K562 (cell line): ENCODE measurements at regions not wholly inside any gene's neighbourhood (a gene's known extent, or its start where the extent isn't known, plus 50 kb on each side); places are given as distances from the start of the nearest gene placed in this dataset.

Experiments used
- ATAC-seq: fragments of 200-7000 bp; cut with Tn5 transposase; 3 replicates; pipeline ENCODE4 v1.9.1; 2020; ENCODE audit warnings: moderate library complexity
- BruUV-seq: library from RNA; stranded (reverse); fragments of 400-500 nt; replicated peaks from 2 replicates; lab custom pipeline; 2021; lab: Mats Ljungman, UMichigan
- CTCF ChIA-PET: fragments of 300-600 bp; formaldehyde crosslinking; extraction: SDS; loops from one replicate; lab custom pipeline; 2021; ENCODE audit warnings: low intra/inter-chr PET ratio; lab: Yijun Ruan, JAX
- POLR2A ChIA-PET: fragments of 300-600, 350-650 bp; sonication (Branson Sonifier 250); formaldehyde crosslinking; extraction: SDS; loops from one replicate; lab custom pipeline; 2021; ENCODE audit warnings: antibody characterized with exemption, inconsistent platforms; lab: Yijun Ruan, JAX
- DNase-seq, 4 experiments: peaks; one replicate each; pipeline versions ENCODE4 v3.0.0 to v3.0.0-alpha.2; 2011 to 2018; ENCODE audit warnings: low spot score in 3 of 4, mixed read lengths in 3 of 4; ENCODE audit errors: extremely low read depth in 1 of 4
- FAIRE-seq: peaks from 2 replicates; lab custom pipeline; 2011; peaks lifted over from hg19 to GRCh38; lab: Jason Lieb, UNC
- H2AFZ ChIP-seq: 2 replicates; pipeline ENCODE4 v1.6.0; 2011; ENCODE audit warnings: low read depth, low read length, control low read depth, inconsistent platforms
- H3K27ac ChIP-seq: fragments of 200-600 bp; 3 replicates; pipeline ENCODE4 v1.8.0; 2011; ENCODE audit warnings: low read depth, mild to moderate bottlenecking, control low read depth, inconsistent platforms, low read length, moderate library complexity, mixed read lengths; ENCODE audit errors: extremely low read depth
- H3K27me3 ChIP-seq, 2 experiments: fragments of 300-600 bp in 1 of 2; 2 replicates in 1 of 2; 3 replicates in 1 of 2; pipeline versions ENCODE4 v1.6.0 to v1.8.0; 2011; ENCODE audit warnings: inconsistent platforms in 2 of 2, low read length in 2 of 2, mild to moderate bottlenecking in 1 of 2, mixed read lengths in 1 of 2, moderate library complexity in 1 of 2; ENCODE audit not compliant: control insufficient read depth in 2 of 2, insufficient read depth in 2 of 2
- H3K36me3 ChIP-seq: fragments of 300-600 bp; 3 replicates; pipeline ENCODE4 v1.8.0; 2011; ENCODE audit warnings: mild to moderate bottlenecking, low read length, inconsistent platforms; ENCODE audit not compliant: control insufficient read depth, insufficient read depth
- H3K4me1 ChIP-seq, 2 experiments: fragments of 200-600 bp in 1 of 2; replicated peaks in 1 of 2; 2 replicates in 1 of 2; 3 replicates in 1 of 2; pipeline versions ENCODE4 v1.5.1 to v1.8.0; 2011; ENCODE audit warnings: inconsistent platforms in 2 of 2, low read length in 2 of 2, mild to moderate bottlenecking in 1 of 2, mixed read lengths in 1 of 2, moderate library complexity in 1 of 2; ENCODE audit not compliant: control insufficient read depth in 2 of 2, insufficient read depth in 2 of 2
- H3K4me2 ChIP-seq: 2 replicates; pipeline ENCODE4 v1.6.1; 2011; ENCODE audit warnings: low read length, control low read depth, inconsistent platforms, mixed read lengths; ENCODE audit not compliant: insufficient read depth
- H3K4me3 ChIP-seq: fragments of 200-600 bp; sonication (generic), shearing (Covaris generic); 2 replicates; pipeline ENCODE4 v1.5.1; 2016; ENCODE audit warnings: control low read depth, inconsistent platforms
- H3K79me2 ChIP-seq: fragments of 200-600 bp; 3 replicates; pipeline ENCODE4 v1.8.0; 2011; ENCODE audit warnings: low read length, inconsistent platforms; ENCODE audit not compliant: control insufficient read depth, insufficient read depth
- H3K9ac ChIP-seq, 2 experiments: 2 replicates each; pipeline versions ENCODE4 v1.6.0 to v1.6.1; 2011; ENCODE audit warnings: low read depth in 2 of 2, low read length in 2 of 2, control low read depth in 1 of 2, inconsistent platforms in 1 of 2, mild to moderate bottlenecking in 1 of 2, mixed read lengths in 1 of 2; ENCODE audit not compliant: insufficient read depth in 1 of 2
- H3K9me1 ChIP-seq: one replicate; pipeline ENCODE4 v1.6.0; 2011; ENCODE audit warnings: inconsistent platforms, mild to moderate bottlenecking, low read length, moderate library complexity; ENCODE audit not compliant: control insufficient read depth, insufficient read depth
- H3K9me3 ChIP-seq: replicated peaks from 2 replicates; pipeline ENCODE4 v1.5.1; 2011; ENCODE audit warnings: low read depth, low read length, inconsistent platforms; ENCODE audit not compliant: control insufficient read depth, insufficient read depth
- H4K20me1 ChIP-seq: replicated peaks from 2 replicates; pipeline ENCODE4 v1.6.1; 2011; ENCODE audit warnings: low read length, inconsistent platforms, mixed read lengths; ENCODE audit not compliant: control insufficient read depth, insufficient read depth
- CEBPB ChIP-seq: fragments of 450-650 bp; IDR thresholded peaks from 2 replicates; pipeline ENCODE4 v1.6.1; 2016; ENCODE audit warnings: missing genetic modification characterization, missing compliant biosample characterization
- EHMT2 ChIP-seq: fragments of 450-650 bp; IDR thresholded peaks from 2 replicates; pipeline ENCODE4 v1.6.1; 2018; ENCODE audit warnings: antibody characterized with exemption
- HOXB6 ChIP-seq: fragments of 250-450 bp; sonication (Bioruptor Pico); IDR thresholded peaks from 2 replicates; pipeline ENCODE4 v1.5.1; 2022; ENCODE audit warnings: mild to moderate bottlenecking, borderline replicate concordance
- KDM4B ChIP-seq, 2 experiments: fragments of 450-650 bp in 1 of 2; sonication (generic) in 1 of 2; IDR thresholded peaks; 2 replicates each; pipeline ENCODE4 v1.6.1; 2016 to 2017; ENCODE audit warnings: borderline replicate concordance in 2 of 2, antibody characterized with exemption in 1 of 2, low read depth in 1 of 2, mild to moderate bottlenecking in 1 of 2
- NR2F6 ChIP-seq: fragments of 450-650 bp; formaldehyde crosslinking; IDR thresholded peaks from 2 replicates; pipeline ENCODE4 v1.4.0; 2020; ENCODE audit warnings: mild to moderate bottlenecking
- PHB ChIP-seq: fragments of 250-450 bp; sonication (Bioruptor Pico); IDR thresholded peaks from 2 replicates; pipeline ENCODE4 v1.5.0; 2021
- PTBP1 ChIP-seq: fragments of 200-400 bp; formaldehyde crosslinking; IDR thresholded peaks from 2 replicates; pipeline ENCODE4 v1.6.1; 2017; ENCODE audit warnings: low read depth, low read length
- TGIF2 ChIP-seq: sonication (generic); formaldehyde crosslinking; IDR thresholded peaks from 2 replicates; pipeline ENCODE4 v1.8.1; 2022; ENCODE audit warnings: mild to moderate bottlenecking, missing genetic modification reagents, moderate library complexity
- XRCC3 ChIP-seq: fragments of 450-650 bp; IDR thresholded peaks from 2 replicates; pipeline ENCODE4 v1.6.1; 2017; ENCODE audit warnings: mild to moderate bottlenecking, moderate library complexity
- ZNF354B ChIP-seq: fragments of 250-450 bp; sonication (Bioruptor Pico); IDR thresholded peaks from 2 replicates; pipeline ENCODE4 v1.4.0; 2020
- WGBS: fragments of 100-300 bp; shearing (Covaris generic); methylation state at CpG from one replicate; pipeline ENCODE4 v1.1.6; 2016; ENCODE audit warnings: low coverage, mixed read lengths; ENCODE audit not compliant: insufficient coverage; ENCODE audit errors: missing lambda C conversion rate; 5-methylcytosine and 5-hydroxymethylcytosine counted together
- in situ Hi-C: fragments of 300-500 bp; cut with MboI; formaldehyde crosslinking; loops from 4 replicates; pipeline ENCODE4 v1.15.0; 2018; ENCODE audit warnings: inconsistent platforms, mixed read lengths
- intact Hi-C: fragments of 100-400 bp; cut with micrococcal nuclease; formaldehyde crosslinking; loops from 2 replicates; pipeline ENCODE4 v1.14.2; 2022
- TF ChIP-seq, protein P1 (sequence below): sonication (generic); formaldehyde crosslinking; IDR thresholded peaks from 2 replicates; pipeline ENCODE4 v1.8.0; 2022; ENCODE audit warnings: mild to moderate bottlenecking, low read depth, missing genetic modification reagents
- TF ChIP-seq, protein P2 (sequence below): fragments of 450-650 bp; formaldehyde crosslinking; IDR thresholded peaks from 2 replicates; pipeline ENCODE4 v1.4.0; 2020; ENCODE audit warnings: mild to moderate bottlenecking, moderate library complexity
- TF ChIP-seq, protein P3 (sequence below): fragments of 250-450 bp; sonication (Bioruptor Pico); IDR thresholded peaks from 2 replicates; pipeline ENCODE4 v1.4.0; 2020
- TF ChIP-seq, protein P4 (sequence below): sonication (generic); formaldehyde crosslinking; IDR thresholded peaks from 2 replicates; pipeline ENCODE4 v1.8.0; 2022; ENCODE audit warnings: missing genetic modification reagents, mild to moderate bottlenecking, borderline replicate concordance

DNA sequence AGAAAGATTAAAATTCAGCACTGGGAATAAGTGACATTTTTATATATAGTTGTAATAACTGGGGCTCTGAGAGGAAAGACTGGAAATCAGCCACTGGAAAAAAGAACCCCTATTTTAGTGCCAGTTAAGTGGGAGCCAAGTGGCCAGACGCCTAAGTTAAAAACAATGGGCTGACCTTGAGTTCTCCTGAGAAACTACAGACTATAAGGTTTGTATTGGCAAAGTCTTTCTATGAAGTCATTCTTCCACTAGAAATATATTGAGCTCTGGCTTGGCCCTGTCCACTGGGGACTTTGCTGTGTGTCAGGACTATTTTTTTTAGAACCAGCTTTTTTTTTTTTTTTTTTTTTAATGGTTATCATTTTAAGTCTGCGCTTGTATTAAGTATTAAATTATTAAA, 210.6 kb upstream of the FZD8 start:
- no peaks in the 10 kb centered on the region for H3K36me3 ChIP-seq
- H3K4me3 ChIP-seq, result no peak overlapping the region
- POLR2A ChIA-PET, result no interaction called here
- no peak overlapping the region for H3K27ac ChIP-seq
- no peaks in the 10 kb centered on the region for H3K4me1 ChIP-seq
- H3K4me2 ChIP-seq, result no peak overlapping the region
- in situ Hi-C loops (no loop called here), intact Hi-C loops (no loop called here)
- no peaks in the 10 kb centered on the region for H3K9me1 ChIP-seq
- no peaks in the 10 kb centered on the region for H3K79me2 ChIP-seq
- FAIRE-seq, result no peak
- H3K27me3 ChIP-seq, result no peaks in the 10 kb centered on the region
- CTCF ChIA-PET, result no interaction called here
- DNase-seq, result no peak
- H3K9me3 ChIP-seq, result no peaks in the 10 kb centered on the region
- H3K9ac ChIP-seq, result no peak overlapping the region
- H4K20me1 ChIP-seq, result no peaks in the 10 kb centered on the region
- 0% methylated on average over 2 of the region's 2 CpGs for WGBS
- no TSS peak for BruUV-seq
- H2AFZ ChIP-seq, result no peak overlapping the region
- ATAC-seq, result no peak
- TF ChIP-seq NR2F6 (CRISPR knock-in tag) (no peak), XRCC3 (no peak), PTBP1 (no peak), ZNF354B (no peak), KDM4B (IDR thresholded peaks at IDR 0.05; ENCODE audit: borderline replicate concordance in 2 of 2, low read depth in 1 of 2) (no peak), CEBPB (tag) (no peak), HOXB6 (CRISPR knock-in tag) (no peak), PHB (CRISPR knock-in tag) (no peak), TGIF2 (CRISPR knock-in tag) (no peak), EHMT2 (no peak)
- TF ChIP-seq, protein P1, sequence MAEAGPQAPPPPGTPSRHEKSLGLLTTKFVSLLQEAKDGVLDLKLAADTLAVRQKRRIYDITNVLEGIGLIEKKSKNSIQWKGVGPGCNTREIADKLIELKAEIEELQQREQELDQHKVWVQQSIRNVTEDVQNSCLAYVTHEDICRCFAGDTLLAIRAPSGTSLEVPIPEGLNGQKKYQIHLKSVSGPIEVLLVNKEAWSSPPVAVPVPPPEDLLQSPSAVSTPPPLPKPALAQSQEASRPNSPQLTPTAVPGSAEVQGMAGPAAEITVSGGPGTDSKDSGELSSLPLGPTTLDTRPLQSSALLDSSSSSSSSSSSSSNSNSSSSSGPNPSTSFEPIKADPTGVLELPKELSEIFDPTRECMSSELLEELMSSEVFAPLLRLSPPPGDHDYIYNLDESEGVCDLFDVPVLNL (CRISPR knock-in tag), result no peak
- TF ChIP-seq, protein P2, sequence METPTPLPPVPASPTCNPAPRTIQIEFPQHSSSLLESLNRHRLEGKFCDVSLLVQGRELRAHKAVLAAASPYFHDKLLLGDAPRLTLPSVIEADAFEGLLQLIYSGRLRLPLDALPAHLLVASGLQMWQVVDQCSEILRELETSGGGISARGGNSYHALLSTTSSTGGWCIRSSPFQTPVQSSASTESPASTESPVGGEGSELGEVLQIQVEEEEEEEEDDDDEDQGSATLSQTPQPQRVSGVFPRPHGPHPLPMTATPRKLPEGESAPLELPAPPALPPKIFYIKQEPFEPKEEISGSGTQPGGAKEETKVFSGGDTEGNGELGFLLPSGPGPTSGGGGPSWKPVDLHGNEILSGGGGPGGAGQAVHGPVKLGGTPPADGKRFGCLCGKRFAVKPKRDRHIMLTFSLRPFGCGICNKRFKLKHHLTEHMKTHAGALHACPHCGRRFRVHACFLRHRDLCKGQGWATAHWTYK (CRISPR knock-in tag), result no peak
- TF ChIP-seq, protein P3, sequence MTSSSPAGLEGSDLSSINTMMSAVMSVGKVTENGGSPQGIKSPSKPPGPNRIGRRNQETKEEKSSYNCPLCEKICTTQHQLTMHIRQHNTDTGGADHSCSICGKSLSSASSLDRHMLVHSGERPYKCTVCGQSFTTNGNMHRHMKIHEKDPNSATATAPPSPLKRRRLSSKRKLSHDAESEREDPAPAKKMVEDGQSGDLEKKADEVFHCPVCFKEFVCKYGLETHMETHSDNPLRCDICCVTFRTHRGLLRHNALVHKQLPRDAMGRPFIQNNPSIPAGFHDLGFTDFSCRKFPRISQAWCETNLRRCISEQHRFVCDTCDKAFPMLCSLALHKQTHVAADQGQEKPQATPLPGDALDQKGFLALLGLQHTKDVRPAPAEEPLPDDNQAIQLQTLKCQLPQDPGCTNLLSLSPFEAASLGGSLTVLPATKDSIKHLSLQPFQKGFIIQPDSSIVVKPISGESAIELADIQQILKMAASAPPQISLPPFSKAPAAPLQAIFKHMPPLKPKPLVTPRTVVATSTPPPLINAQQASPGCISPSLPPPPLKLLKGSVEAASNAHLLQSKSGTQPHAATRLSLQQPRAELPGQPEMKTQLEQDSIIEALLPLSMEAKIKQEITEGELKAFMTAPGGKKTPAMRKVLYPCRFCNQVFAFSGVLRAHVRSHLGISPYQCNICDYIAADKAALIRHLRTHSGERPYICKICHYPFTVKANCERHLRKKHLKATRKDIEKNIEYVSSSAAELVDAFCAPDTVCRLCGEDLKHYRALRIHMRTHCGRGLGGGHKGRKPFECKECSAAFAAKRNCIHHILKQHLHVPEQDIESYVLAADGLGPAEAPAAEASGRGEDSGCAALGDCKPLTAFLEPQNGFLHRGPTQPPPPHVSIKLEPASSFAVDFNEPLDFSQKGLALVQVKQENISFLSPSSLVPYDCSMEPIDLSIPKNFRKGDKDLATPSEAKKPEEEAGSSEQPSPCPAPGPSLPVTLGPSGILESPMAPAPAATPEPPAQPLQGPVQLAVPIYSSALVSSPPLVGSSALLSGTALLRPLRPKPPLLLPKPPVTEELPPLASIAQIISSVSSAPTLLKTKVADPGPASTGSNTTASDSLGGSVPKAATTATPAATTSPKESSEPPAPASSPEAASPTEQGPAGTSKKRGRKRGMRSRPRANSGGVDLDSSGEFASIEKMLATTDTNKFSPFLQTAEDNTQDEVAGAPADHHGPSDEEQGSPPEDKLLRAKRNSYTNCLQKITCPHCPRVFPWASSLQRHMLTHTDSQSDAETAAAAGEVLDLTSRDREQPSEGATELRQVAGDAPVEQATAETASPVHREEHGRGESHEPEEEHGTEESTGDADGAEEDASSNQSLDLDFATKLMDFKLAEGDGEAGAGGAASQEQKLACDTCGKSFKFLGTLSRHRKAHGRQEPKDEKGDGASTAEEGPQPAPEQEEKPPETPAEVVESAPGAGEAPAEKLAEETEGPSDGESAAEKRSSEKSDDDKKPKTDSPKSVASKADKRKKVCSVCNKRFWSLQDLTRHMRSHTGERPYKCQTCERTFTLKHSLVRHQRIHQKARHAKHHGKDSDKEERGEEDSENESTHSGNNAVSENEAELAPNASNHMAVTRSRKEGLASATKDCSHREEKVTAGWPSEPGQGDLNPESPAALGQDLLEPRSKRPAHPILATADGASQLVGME (CRISPR knock-in tag), result no peak
- TF ChIP-seq, protein P4, sequence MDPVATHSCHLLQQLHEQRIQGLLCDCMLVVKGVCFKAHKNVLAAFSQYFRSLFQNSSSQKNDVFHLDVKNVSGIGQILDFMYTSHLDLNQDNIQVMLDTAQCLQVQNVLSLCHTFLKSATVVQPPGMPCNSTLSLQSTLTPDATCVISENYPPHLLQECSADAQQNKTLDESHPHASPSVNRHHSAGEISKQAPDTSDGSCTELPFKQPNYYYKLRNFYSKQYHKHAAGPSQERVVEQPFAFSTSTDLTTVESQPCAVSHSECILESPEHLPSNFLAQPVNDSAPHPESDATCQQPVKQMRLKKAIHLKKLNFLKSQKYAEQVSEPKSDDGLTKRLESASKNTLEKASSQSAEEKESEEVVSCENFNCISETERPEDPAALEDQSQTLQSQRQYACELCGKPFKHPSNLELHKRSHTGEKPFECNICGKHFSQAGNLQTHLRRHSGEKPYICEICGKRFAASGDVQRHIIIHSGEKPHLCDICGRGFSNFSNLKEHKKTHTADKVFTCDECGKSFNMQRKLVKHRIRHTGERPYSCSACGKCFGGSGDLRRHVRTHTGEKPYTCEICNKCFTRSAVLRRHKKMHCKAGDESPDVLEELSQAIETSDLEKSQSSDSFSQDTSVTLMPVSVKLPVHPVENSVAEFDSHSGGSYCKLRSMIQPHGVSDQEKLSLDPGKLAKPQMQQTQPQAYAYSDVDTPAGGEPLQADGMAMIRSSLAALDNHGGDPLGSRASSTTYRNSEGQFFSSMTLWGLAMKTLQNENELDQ (CRISPR knock-in tag), result no peak
